Liver (tissue), 8 donors: ENCODE measurements at regions not wholly inside any gene's neighbourhood (a gene's known extent, or its start where the extent isn't known, plus 50 kb on each side); places are given as distances from the start of the nearest gene placed in this dataset.

Experiments used
- DNase-seq: peaks from one replicate; pipeline ENCODE4 v3.0.0-alpha.2; 2017; ENCODE audit warnings: low spot score
- H3K27ac ChIP-seq, 2 donors: one replicate each; pipeline ENCODE4 v1.7.0; 2013; ENCODE audit warnings: inconsistent platforms in 2 of 2, low read length in 2 of 2, control low read depth in 1 of 2, low read depth in 1 of 2, mild to moderate bottlenecking in 1 of 2
- H3K27me3 ChIP-seq, 4 donors: one replicate each; pipeline versions ENCODE4 v1.6.1 to v1.7.0; 2013; ENCODE audit warnings: low read length in 3 of 4, inconsistent platforms in 1 of 4, mild to moderate bottlenecking in 1 of 4, moderate library complexity in 1 of 4; ENCODE audit not compliant: control insufficient read depth in 4 of 4, insufficient read depth in 4 of 4
- H3K36me3 ChIP-seq, 4 donors: one replicate each; pipeline versions ENCODE4 v1.6.1 to v1.7.0; 2013; ENCODE audit warnings: low read length in 3 of 4, mild to moderate bottlenecking in 3 of 4, low read depth in 1 of 4, moderate library complexity in 1 of 4; ENCODE audit not compliant: control insufficient read depth in 4 of 4, insufficient read depth in 3 of 4
- H3K4me1 ChIP-seq, 4 donors: one replicate each; pipeline versions ENCODE4 v1.6.1 to v1.7.0; 2013; ENCODE audit warnings: low read length in 3 of 4, mild to moderate bottlenecking in 3 of 4, moderate library complexity in 1 of 4; ENCODE audit not compliant: control insufficient read depth in 4 of 4, insufficient read depth in 4 of 4
- H3K4me3 ChIP-seq, 3 donors: one replicate each; pipeline versions ENCODE4 v1.6.1 to v1.7.0; 2013; ENCODE audit warnings: low read length in 3 of 3, control low read depth in 1 of 3, low read depth in 1 of 3, mild to moderate bottlenecking in 1 of 3
- H3K9ac ChIP-seq, 2 donors: one replicate each; pipeline ENCODE4 v1.7.0; 2013; ENCODE audit warnings: low read length in 2 of 2, mild to moderate bottlenecking in 2 of 2, moderate library complexity in 2 of 2, control low read depth in 1 of 2, low read depth in 1 of 2
- H3K9me3 ChIP-seq, 4 donors: one replicate each; pipeline versions ENCODE4 v1.6.1 to v1.7.0; 2013; ENCODE audit warnings: low read length in 3 of 4; ENCODE audit not compliant: control insufficient read depth in 4 of 4
- EGR1 ChIP-seq, 2 donors: IDR thresholded peaks; 2 replicates each; pipeline ENCODE4 v1.6.1; 2016 to 2018; ENCODE audit warnings: antibody characterized with exemption in 2 of 2, low read depth in 2 of 2
- FOXA2 ChIP-seq: IDR thresholded peaks from 2 replicates; pipeline ENCODE4 v1.6.1; 2016; ENCODE audit warnings: antibody characterized with exemption
- HNF4A ChIP-seq, 2 donors: conservative IDR thresholded peaks; 2 replicates each; pipeline ENCODE4 v1.6.1; 2016; ENCODE audit warnings: antibody characterized with exemption in 2 of 2, mild to moderate bottlenecking in 2 of 2
- HNF4G ChIP-seq: IDR thresholded peaks from 2 replicates; pipeline ENCODE4 v1.6.1; 2016; ENCODE audit warnings: antibody characterized with exemption
- JUND ChIP-seq, 2 donors: IDR thresholded peaks; 2 replicates each; pipeline ENCODE4 v1.6.1; 2016; ENCODE audit warnings: antibody characterized with exemption in 2 of 2
- NR2F2 ChIP-seq: IDR thresholded peaks from 2 replicates; pipeline ENCODE4 v1.6.1; 2016; ENCODE audit warnings: antibody characterized with exemption
- RXRA ChIP-seq, 2 donors: IDR thresholded peaks; 2 replicates each; pipeline ENCODE4 v1.6.1; 2017 to 2018; ENCODE audit warnings: antibody characterized with exemption in 2 of 2, mild to moderate bottlenecking in 1 of 2
- TAF1 ChIP-seq: conservative IDR thresholded peaks from 2 replicates; pipeline ENCODE4 v1.6.1; 2016; ENCODE audit warnings: antibody characterized with exemption, mild to moderate bottlenecking
- YY1 ChIP-seq: IDR thresholded peaks from 2 replicates; pipeline ENCODE4 v1.6.1; 2016; ENCODE audit warnings: antibody characterized with exemption, mild to moderate bottlenecking
- WGBS: extraction: QIAGEN DNeasy Blood & Tissue Kit; methylation state at CpG from one replicate; pipeline ENCODE4 v1.1.7; 2013; 5-methylcytosine and 5-hydroxymethylcytosine counted together
- TF ChIP-seq, protein P1 (sequence below): fragments of 150-350 bp; IDR thresholded peaks from 2 replicates; pipeline ENCODE4 v1.5.1; 2017; ENCODE audit warnings: improper control_type of control experiment, low read depth, low read length; ENCODE audit not compliant: missing input control
- TF ChIP-seq, protein P2 (sequence below): IDR thresholded peaks from 2 replicates; pipeline ENCODE4 v1.6.1; 2016; ENCODE audit warnings: antibody characterized with exemption
- TF ChIP-seq, protein P3 (sequence below): IDR thresholded peaks from 2 replicates; pipeline ENCODE4 v1.6.1; 2016; ENCODE audit warnings: antibody characterized with exemption, mild to moderate bottlenecking
- donor health status: healthy.
- donor health status: healthy.
- donor health status: healthy.
- donor health status: healthy.
- donor health status: healthy.

DNA sequence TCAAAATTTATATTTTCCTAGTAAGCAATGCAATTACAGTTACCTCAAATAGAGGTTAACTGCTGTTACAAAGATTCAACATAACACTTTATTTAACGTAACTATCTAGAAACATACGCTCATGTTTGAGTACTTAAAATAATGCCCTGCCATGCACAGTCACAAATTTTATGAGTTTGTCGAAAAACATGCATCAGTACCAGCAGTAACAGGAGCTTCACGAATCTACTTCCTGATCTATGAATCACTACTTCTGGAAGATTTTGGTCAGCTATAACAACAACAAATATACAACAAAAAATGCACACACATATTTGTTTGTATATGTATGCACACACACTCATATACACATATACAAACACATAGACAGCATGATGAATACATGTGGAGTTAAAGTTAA is 881.8 kb downstream of the FSCB start:
- no peaks in the 10 kb centered on the region for H3K4me1 ChIP-seq
- 82% methylated on average over 4 of the region's 4 CpGs for WGBS
- H3K36me3 ChIP-seq: no peaks in the 10 kb centered on the region
- no peaks in the 10 kb centered on the region for H3K27me3 ChIP-seq
- no peak overlapping the region for H3K9ac ChIP-seq
- H3K9me3 ChIP-seq: no peaks in the 10 kb centered on the region
- TF ChIP-seq RXRA (IDR thresholded peaks at IDR 0.05) (no peak), JUND (IDR thresholded peaks at IDR 0.05) (no peak), NR2F2 (no peak), YY1 (no peak), FOXA2 (no peak)
- TF ChIP-seq, protein P1, sequence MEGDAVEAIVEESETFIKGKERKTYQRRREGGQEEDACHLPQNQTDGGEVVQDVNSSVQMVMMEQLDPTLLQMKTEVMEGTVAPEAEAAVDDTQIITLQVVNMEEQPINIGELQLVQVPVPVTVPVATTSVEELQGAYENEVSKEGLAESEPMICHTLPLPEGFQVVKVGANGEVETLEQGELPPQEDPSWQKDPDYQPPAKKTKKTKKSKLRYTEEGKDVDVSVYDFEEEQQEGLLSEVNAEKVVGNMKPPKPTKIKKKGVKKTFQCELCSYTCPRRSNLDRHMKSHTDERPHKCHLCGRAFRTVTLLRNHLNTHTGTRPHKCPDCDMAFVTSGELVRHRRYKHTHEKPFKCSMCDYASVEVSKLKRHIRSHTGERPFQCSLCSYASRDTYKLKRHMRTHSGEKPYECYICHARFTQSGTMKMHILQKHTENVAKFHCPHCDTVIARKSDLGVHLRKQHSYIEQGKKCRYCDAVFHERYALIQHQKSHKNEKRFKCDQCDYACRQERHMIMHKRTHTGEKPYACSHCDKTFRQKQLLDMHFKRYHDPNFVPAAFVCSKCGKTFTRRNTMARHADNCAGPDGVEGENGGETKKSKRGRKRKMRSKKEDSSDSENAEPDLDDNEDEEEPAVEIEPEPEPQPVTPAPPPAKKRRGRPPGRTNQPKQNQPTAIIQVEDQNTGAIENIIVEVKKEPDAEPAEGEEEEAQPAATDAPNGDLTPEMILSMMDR: no peak
- no peak overlapping the region for H3K27ac ChIP-seq
- no peak for DNase-seq
- H3K4me3 ChIP-seq: no peak overlapping the region

DNA sequence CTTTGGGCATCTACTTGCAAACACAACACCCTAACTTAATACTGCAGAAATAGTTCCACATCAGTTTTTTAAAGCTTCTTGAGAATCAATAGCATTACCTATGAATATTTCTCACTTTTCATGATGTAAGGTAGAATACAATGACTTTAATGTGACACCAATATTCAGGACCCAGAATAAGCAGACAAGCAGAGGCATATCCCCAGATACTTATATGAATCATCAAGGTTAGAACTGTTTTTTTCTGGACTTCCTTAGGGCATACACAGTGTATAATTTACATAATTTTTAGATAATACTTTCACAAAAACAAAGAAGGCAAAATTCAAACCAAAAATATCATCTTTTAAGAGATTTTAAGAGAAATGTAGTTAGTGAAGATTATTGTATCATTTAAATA is 885.8 kb downstream of the FSCB start:
- TF ChIP-seq HNF4A (conservative IDR thresholded peaks at IDR 0.05) (no peak), HNF4G (no peak), YY1 (no peak), TAF1 (no peak), JUND (IDR thresholded peaks at IDR 0.05) (no peak), EGR1 (IDR thresholded peaks at IDR 0.05; ENCODE audit: low read depth in 2 of 2) (no peak)
- TF ChIP-seq, protein P1: no peak
- TF ChIP-seq, protein P2, sequence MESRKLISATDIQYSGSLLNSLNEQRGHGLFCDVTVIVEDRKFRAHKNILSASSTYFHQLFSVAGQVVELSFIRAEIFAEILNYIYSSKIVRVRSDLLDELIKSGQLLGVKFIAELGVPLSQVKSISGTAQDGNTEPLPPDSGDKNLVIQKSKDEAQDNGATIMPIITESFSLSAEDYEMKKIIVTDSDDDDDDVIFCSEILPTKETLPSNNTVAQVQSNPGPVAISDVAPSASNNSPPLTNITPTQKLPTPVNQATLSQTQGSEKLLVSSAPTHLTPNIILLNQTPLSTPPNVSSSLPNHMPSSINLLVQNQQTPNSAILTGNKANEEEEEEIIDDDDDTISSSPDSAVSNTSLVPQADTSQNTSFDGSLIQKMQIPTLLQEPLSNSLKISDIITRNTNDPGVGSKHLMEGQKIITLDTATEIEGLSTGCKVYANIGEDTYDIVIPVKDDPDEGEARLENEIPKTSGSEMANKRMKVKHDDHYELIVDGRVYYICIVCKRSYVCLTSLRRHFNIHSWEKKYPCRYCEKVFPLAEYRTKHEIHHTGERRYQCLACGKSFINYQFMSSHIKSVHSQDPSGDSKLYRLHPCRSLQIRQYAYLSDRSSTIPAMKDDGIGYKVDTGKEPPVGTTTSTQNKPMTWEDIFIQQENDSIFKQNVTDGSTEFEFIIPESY: no peak
- TF ChIP-seq, protein P3, sequence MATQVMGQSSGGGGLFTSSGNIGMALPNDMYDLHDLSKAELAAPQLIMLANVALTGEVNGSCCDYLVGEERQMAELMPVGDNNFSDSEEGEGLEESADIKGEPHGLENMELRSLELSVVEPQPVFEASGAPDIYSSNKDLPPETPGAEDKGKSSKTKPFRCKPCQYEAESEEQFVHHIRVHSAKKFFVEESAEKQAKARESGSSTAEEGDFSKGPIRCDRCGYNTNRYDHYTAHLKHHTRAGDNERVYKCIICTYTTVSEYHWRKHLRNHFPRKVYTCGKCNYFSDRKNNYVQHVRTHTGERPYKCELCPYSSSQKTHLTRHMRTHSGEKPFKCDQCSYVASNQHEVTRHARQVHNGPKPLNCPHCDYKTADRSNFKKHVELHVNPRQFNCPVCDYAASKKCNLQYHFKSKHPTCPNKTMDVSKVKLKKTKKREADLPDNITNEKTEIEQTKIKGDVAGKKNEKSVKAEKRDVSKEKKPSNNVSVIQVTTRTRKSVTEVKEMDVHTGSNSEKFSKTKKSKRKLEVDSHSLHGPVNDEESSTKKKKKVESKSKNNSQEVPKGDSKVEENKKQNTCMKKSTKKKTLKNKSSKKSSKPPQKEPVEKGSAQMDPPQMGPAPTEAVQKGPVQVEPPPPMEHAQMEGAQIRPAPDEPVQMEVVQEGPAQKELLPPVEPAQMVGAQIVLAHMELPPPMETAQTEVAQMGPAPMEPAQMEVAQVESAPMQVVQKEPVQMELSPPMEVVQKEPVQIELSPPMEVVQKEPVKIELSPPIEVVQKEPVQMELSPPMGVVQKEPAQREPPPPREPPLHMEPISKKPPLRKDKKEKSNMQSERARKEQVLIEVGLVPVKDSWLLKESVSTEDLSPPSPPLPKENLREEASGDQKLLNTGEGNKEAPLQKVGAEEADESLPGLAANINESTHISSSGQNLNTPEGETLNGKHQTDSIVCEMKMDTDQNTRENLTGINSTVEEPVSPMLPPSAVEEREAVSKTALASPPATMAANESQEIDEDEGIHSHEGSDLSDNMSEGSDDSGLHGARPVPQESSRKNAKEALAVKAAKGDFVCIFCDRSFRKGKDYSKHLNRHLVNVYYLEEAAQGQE: no peak
- Histone ChIP-seq H3K27me3 (no peaks in the 10 kb centered on the region), H3K36me3 (no peaks in the 10 kb centered on the region), H3K9ac (no peak overlapping the region), H3K27ac (no peak overlapping the region), H3K4me1 (no peaks in the 10 kb centered on the region), H3K4me3 (no peak overlapping the region), H3K9me3 (no peaks in the 10 kb centered on the region)
- DNase-seq: no peak
